GM21515 (cell line): ENCODE measurements at regions not wholly inside any gene's neighbourhood (a gene's known extent, or its start where the extent isn't known, plus 50 kb on each side); places are given as distances from the start of the nearest gene placed in this dataset.

Experiments
- ATAC-seq: cut with Tn5 transposase; IDR thresholded peaks from one replicate; pipeline ENCODE4 v1.9.1; 2021; ENCODE audit not compliant: unreplicated experiment

DNA sequence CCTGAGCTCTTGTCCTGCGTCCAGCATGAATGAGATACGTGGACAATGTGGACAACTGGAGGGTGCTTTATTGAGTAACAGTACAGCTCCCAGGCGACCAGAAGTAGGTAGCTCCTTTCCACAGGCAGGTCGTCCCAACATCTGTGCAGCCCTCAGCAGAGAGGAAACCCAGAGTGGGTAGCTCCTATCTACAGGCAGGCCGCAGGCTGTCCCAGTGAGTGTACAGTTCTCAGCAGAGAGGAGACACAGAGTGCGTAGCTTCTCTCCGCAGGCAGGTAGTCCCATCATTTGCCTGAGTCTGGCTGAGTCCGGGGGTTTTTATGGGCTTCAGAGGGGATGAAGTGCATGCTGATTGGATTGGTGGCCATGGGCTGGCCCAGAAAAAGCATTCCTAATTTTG lies 373.3 kb downstream of the CHSY3 start:
- no peak for ATAC-seq

DNA sequence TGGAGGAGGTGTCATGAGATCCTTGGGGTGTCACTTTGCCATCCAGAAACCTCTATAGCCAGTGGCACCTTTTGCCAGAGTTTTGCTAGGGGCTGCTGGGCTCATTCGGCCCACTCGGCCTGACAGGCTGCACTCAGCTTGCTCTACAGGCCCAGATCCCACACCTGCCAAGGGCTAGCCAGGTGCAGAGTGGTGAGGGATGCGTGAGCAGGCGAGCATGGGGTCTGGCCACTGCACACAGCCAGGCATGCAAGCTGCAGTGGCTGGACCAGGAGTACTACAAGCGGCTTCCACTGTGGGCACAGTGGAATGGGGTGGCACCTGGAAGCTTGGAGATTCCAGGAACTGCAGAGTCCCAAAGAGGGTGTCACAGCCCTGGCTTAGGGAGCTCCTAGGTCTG lies 372.7 kb downstream of the CHSY3 start:
- ATAC-seq, result no peak

DNA sequence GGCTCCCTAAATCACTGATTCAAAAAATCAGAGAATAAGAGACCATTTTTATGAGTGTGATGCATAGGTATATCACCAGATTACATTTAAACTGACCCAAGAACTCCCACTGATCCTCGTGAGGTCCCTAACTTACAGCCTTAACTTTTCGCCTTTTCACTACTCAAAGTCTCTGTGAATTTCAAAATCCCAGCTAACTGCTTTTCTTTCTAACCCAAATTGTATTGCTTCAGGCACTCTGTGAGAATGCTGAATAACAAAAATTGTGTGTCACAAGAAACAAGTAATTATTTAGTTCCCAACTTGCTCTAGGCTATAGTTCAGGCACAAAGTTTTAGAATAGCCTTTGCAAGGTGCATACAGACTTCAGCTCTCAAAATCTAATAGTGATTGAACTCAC lies 368.6 kb downstream of the CHSY3 start:
- no peak for ATAC-seq

GRCh38 chr5:130270786-130271185 lies 366.5 kb downstream of the CHSY3 start:
- ATAC-seq, result no peak

DNA sequence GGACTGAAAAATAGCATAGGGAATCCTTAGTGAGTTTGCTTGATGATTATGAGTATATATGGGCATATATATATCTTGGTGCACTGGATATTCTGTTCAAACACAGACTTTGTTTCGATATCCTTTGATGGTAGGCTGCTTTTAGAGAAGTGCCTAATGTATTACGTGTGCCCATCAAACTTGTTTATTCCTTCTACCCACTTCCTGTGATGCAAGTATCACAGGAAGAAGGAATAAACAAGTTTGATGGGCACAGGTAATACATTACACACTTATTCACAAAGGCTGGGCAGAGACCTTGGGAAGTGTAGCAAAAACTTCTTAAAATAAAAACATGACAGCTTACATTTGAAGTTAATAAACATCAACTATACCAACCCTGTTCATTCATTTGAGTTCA lies 364.2 kb downstream of the CHSY3 start:
- ATAC-seq, result no peak

- no peak for ATAC-seq
Measured at GRCh38 chr5:130267926-130268325, 363.7 kb downstream of the CHSY3 start.

DNA sequence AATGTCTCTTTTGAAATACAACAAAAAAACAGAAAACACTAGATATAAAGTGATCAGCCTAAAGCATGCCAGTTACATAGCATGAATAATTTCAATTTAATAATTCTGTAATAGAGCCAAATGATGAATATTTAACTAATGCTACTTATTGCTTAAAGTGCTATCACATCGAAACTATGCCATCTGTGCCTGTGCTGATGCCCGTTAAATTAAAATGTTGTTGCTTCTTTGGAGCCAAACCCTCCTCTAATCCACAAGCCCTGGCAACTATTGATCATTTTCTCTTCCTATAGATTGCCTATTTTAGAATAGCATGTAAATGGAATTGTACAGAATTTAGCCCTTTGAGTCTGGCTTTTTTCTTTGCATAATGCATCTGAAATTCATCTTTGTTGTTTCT lies 356.2 kb downstream of the CHSY3 start:
- ATAC-seq, result no peak

GRCh38 chr5:130251931-130252330 lies 347.7 kb downstream of the CHSY3 start:
- no peak for ATAC-seq

GRCh38 chr5:130243641-130244040 lies 339.4 kb downstream of the CHSY3 start:
- ATAC-seq, result no peak

DNA sequence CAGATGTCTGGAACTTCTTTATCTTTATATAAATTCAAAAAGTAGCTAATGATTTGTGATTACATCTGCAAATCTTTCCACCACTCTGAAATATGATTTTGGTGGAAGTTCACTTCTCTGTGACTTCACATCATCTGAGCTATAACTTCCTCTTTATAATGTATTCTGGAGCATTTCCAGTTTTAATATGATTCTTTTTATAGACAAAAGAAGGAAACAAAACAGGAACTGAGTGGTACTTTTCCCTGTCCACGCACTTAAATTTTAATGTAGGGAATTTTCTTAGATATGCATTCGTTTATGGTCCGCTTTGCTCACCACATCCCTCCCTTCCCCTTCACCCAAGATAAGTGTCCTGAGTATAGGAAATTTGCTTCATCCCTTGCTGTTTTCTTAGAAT lies 333.5 kb downstream of the CHSY3 start:
- ATAC-seq, result no peak
